ENCODE measurements at regions not wholly inside any gene's neighbourhood (a gene's known extent, or its start where the extent isn't known, plus 50 kb on each side); places are given as distances from the start of the nearest gene placed in this dataset.

GRCh38 chr15:39153058-39153714 is 427.7 kb upstream of the THBS1 start:
- DNase-seq (ENCODE audit: low read depth), result no peak

GRCh38 chr15:39153716-39154115 is 427.2 kb upstream of the THBS1 start:
- no peak for DNase-seq (ENCODE audit: low read depth)

DNA sequence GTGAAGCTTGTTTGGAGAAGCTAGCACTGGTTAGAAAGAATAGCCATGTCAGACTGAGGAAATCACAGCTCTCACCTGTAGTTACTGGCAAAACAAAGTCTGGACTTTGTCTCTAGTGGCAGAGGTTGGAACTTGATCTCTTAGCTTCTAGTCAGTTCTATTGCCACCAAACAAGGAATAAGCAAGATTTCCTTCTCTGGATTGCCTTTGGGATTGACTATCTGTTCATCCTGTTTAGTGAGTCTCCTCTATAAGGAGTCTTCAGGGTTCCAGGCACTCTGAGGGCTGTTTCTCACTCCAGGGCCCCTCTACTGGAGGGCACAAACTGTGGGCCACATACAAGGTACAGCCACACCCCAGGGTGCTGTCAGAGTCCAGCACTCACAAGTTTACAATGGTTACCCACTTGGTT is 426.6 kb upstream of the THBS1 start:
- DNase-seq (ENCODE audit: low read depth), result no peak

DNA sequence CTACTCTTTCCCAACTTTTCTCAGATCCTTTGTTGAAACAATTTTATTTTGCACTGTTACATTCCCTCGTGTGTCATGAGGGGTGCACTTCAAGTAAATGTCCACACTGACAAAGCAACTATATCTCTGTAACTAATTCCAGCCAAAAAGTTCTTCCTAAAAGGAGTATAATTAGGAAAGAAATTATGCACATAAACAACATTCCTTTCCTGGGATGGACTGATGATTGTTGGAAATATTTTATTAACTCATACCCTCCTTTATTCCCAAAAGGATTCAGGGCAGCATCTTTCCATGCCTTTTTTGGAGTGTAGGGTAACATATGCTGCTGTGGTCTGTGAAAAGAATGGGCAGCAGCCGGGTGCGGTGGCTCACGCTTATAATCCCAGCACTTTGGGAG is 426.1 kb upstream of the THBS1 start:
- DNase-seq (ENCODE audit: low read depth), result no peak

- no peak for DNase-seq (ENCODE audit: low read depth)
Measured at GRCh38 chr15:39156166-39156565, 424.7 kb upstream of the THBS1 start.

- no peak for DNase-seq (ENCODE audit: low read depth)
Measured at GRCh38 chr15:39156646-39157250, 424.1 kb upstream of the THBS1 start.

DNA sequence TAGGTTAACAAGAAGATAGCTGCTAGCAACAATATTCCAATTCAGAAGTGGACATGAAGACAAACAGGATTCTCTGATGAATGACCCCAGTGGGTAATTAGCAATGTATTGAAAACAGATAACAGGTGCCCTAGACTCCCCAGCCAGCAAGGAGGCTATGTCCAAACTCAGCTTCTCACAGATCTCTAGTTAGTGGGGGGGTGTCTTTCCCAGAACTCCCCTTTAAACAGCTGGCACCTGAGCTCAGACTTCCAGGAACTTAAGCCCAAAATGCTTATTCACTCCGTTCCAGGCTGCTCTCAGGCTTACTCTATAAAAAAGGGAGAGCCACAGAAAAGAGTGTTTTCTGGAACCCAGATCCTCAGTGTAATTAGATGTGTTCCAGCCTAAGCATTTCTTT is 423.0 kb upstream of the THBS1 start:
- DNase-seq (ENCODE audit: low read depth), result no peak

DNA sequence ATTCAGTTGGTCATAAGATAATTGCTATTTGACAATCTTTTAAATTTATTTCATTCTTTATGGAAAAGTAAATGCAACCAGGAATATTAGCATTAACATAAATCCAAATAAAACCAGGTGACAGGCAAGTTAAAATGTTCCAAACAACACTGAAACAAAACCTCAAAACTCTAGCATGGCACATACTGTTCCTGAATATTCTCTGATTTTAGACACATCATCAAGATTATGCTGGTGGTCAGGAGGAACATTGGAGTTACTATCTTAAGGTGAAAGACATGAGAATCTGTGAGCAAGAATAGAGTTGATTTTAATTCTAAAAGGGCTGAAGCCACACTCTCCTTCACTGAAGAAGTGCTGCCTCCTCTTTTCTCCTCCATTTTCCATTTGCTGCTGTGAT is 421.0 kb upstream of the THBS1 start:
- DNase-seq (ENCODE audit: low read depth), result no peak

DNA sequence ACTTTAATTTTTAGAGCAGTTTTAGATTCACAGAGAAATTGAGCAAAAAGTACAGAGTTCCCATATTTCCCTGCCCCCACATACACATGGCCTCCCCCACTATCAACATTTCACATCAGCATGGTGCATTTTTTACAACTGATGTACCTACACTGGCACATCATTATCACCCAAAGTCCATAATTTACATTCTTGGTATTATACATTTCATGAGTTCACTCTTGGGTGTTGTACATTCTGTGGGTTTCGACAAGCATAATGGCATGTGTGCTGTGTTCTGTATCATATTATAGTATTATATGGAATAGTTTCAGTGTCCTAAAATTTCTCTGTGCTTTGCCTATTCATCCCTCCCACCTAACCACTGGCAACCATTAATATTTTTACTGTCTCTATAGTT is 419.8 kb upstream of the THBS1 start:
- DNase-seq (ENCODE audit: low read depth), result no peak

DNA sequence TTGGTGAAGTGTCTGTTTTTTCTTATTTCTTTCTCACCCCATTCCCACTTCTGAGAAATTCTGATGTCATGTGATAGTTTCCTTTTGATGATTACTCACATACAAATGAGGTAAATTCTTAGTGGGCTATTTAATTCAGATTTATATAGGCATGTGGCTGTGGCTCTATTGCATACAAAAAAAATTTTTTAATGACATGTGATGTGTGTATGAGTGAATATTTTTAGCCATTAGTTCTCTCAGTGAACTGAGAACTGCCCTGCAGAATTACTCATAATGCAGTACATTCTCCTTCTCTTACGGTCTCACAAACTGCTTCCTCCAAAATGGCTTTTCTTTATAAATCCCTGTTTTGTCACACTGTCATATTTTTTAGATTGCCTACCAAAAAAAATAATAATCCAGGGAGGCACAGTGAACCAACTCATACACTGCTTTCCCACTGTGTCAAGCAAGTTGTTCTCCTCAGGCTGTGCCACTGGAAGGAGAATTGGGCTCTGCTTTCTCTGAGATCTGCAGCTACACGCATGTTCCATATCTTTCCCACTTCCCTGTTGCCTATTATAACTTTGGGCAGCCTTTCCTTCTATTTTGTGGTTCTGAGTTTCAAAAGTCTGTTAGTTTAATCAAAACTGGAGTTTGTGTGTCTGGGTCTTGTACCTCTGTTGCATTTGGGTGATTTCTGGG is 415.7 kb upstream of the THBS1 start:
- no peak for DNase-seq (ENCODE audit: low read depth)

DNA sequence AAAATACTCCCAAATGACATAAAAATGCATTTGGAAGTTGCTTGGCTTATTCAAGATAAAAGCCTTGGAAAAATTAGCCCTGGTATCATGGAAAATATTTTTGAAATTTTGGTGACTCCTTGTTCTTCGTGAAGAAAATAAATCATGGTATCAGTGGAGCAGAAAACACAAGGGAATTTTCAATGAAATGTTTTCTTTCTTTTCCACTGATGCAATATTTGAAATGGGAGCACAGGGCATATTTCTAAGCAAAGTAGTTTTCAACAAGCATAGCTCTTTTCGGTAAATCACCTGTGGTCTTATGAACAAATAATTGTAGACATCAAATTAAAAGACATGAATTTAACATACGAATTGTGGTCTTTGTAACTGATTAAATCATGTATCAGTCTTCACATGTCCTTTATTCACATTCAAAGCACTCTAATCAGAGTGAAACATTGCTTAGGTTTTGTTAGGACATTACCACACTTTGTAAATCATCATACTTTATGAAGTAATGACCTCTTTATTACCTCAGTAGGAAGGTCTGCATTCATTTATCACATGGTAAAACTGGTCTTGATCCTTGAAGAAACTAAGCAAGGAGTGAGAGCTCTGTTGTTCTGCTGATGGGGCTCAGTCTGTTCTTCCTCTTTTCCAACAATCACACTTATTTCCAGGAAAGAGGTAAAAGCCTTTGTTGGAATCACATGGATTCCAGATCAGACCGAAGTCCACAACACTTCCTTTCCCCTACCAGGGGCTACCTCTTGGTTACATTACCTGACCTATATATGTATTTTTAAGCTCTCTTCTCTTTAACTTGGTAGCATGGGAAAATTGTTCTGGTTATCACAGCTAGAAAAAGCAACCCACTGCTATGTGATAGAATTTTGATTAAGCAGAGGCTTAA is 413.5 kb upstream of the THBS1 start:
- DNase-seq (ENCODE audit: low read depth), result no peak

DNA sequence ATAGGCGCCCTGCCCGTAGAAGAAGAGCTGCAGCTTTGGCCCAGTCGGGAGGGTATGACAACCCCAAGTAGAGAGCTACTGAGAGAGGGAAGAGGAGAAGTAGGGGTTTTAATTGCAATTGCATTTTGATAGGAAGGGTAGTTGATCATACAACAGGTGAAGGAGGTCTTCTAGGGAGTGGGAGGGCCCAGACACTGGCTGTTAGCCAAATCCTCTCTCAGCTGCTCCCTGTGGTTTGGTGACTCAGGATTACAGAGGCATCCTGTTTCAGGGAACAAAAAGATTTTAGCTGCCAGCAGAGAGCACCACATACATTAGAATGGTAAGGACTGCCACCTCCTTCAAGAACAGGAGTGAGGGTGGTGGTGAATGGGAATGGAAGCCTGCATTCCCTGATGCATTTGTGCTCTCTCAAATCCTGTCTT is 408.9 kb upstream of the THBS1 start:
- no peak for DNase-seq (ENCODE audit: low read depth)

DNA sequence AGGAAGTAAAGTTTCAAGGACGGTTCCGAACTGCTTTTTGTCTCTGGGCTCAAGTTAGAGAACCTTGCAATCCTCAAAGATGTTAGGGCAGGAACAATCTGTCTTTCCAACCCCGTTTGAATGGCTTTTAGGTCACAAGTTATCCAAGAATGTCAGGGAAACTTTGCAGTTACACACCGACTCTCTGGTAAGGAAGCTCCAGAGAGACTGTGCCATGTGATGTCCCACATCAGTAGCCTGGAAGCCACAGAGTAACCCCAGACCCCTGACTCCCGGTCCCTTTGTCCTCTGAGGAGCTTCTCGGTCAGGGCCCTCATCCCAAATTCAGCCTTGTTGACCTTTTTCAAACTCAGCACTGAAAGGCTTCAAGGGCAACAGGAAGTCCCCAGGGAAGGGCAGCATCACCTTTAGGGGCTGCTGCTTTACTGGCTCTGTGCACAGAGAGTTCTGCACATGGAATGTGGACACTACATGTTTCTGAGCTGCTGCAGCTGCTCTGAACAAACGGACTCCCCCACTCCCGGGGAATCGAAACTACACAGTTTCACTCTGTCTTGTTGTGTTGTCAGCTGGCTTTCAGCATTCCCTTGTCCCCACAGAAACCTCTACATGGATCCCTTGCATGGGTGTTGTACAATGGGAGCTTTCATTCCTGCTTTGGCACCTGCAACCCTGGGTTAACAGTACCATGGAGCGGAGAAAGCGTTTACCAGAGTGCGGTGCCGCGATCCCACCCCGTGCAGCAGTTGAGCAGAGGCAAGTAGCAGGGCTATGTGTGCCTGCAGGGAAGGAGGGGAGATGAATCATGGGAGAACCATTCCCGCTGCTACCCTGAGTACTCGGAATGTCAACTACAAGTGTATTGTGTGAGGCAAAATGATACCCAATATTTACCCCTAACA is 408.2 kb upstream of the THBS1 start:
- no peak for DNase-seq (ENCODE audit: low read depth)

- no peak for DNase-seq (ENCODE audit: low read depth)
Measured at GRCh38 chr15:39173426-39173825, 407.5 kb upstream of the THBS1 start.

GRCh38 chr15:39174332-39174731 is 406.5 kb upstream of the THBS1 start:
- no peak for DNase-seq (ENCODE audit: low read depth)

DNA sequence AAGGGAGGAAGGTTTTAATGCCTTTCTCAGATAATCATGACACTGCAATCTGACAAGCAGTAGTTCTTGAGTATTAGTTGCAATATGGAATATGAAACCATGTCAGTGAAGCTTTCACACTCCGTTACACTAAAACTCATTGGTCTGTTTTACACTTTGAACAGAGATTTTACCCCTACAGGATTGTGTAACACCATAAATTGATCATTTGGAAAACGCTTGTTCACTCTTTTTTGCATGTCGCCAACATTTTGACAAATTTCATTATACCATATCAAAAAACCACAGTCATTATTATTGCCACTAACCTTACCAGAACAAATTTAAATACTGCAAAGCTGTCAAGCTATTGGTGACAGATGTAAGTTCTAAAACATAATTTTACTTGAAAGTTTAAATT is 404.8 kb upstream of the THBS1 start:
- no peak for DNase-seq (ENCODE audit: low read depth)

GRCh38 chr15:39177561-39177960 is 403.3 kb upstream of the THBS1 start:
- DNase-seq (ENCODE audit: low read depth), result no peak

DNA sequence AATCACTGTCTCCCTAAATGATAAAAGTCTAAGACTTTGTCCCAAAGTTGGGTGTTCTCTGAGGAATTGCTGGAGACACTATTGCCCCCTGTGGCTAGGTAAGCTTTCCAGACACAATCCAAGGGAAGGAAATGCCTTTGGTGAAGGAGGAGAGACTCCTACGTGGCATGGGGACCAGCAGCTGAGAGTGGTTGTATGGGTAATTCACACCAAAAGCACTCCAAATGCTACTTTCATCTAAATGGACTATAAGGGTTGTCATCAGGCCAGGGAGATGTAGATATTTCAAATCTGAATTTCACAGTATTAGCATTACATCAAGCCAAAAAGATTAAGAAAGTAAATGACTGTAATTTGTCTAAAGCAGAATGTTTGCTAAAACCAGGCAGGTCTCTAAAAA is 400.8 kb upstream of the THBS1 start:
- DNase-seq (ENCODE audit: low read depth), result no peak

DNA sequence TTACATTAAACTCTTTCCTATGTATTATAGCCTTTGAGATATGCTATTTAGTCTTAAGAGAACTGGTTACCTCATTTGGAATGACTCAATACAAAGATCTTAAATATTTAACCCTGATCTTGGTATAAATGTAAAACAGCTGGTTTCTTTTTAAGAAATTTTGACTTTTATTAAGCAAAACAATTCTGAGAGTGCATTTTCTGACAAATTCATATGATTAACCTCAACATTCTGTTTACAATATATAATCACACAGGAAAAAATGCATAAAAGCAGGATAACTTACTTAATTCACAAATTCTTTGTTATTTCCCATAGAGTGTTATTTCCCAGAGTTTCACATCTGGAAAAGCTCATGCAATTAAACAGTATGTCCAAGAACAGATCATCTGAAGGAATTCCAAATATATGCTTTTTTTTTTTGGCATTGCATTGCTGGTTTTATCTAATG is 400.4 kb upstream of the THBS1 start:
- no peak for DNase-seq (ENCODE audit: low read depth)

GRCh38 chr15:39181056-39181747 is 399.7 kb upstream of the THBS1 start:
- no peak for DNase-seq (ENCODE audit: low read depth)

- DNase-seq (ENCODE audit: low read depth), result no peak
Measured at GRCh38 chr15:39181940-39182339, 398.9 kb upstream of the THBS1 start.
